Small intestine (tissue), 7 donors: ENCODE measurements at regions not wholly inside any gene's neighbourhood (a gene's known extent, or its start where the extent isn't known, plus 50 kb on each side); places are given as distances from the start of the nearest gene placed in this dataset.

Experiments used
- DNase-seq, 2 donors: peaks; one replicate each; pipeline versions ENCODE4 v3.0.0 to v3.0.0-alpha.2; 2013
- FAIRE-seq: peaks from 2 replicates; lab custom pipeline; 2012; peaks lifted over from hg19 to GRCh38; lab: Jason Lieb, UNC
- H3K27ac ChIP-seq, 3 donors: one replicate each; pipeline ENCODE4 v1.5.1; 2013; ENCODE audit warnings: low read length in 2 of 3, mild to moderate bottlenecking in 2 of 3, control low read depth in 1 of 3, inconsistent platforms in 1 of 3, low read depth in 1 of 3, moderate library complexity in 1 of 3
- H3K27me3 ChIP-seq, 3 donors: one replicate each; pipeline ENCODE4 v1.6.1; 2013; ENCODE audit warnings: low read length in 3 of 3, inconsistent platforms in 1 of 3; ENCODE audit not compliant: control insufficient read depth in 3 of 3, insufficient read depth in 3 of 3
- H3K36me3 ChIP-seq, 3 donors: one replicate each; pipeline ENCODE4 v1.6.1; 2013; ENCODE audit warnings: low read length in 3 of 3, inconsistent platforms in 1 of 3, low read depth in 1 of 3, mild to moderate bottlenecking in 1 of 3, moderate library complexity in 1 of 3; ENCODE audit not compliant: control insufficient read depth in 3 of 3, insufficient read depth in 2 of 3
- H3K4me1 ChIP-seq, 3 donors: one replicate each; pipeline ENCODE4 v1.6.1; 2013; ENCODE audit warnings: low read length in 2 of 3, inconsistent platforms in 1 of 3, low read depth in 1 of 3, mild to moderate bottlenecking in 1 of 3, moderate library complexity in 1 of 3; ENCODE audit not compliant: control insufficient read depth in 3 of 3, insufficient read depth in 2 of 3
- H3K4me3 ChIP-seq, 3 donors: one replicate each; pipeline ENCODE4 v1.5.1; 2013; ENCODE audit warnings: low read length in 3 of 3, control low read depth in 1 of 3, inconsistent platforms in 1 of 3, low read depth in 1 of 3, mild to moderate bottlenecking in 1 of 3, moderate library complexity in 1 of 3
- H3K9me3 ChIP-seq, 2 donors: one replicate each; pipeline ENCODE4 v1.6.1; 2013; ENCODE audit warnings: low read depth in 1 of 2, low read length in 1 of 2; ENCODE audit not compliant: control insufficient read depth in 2 of 2, insufficient read depth in 1 of 2
- WGBS, 3 donors: extraction: QIAGEN DNeasy Blood & Tissue Kit; methylation state at CpG; one replicate each; pipeline ENCODE4 v1.1.7; 2013; 5-methylcytosine and 5-hydroxymethylcytosine counted together
- donor health status: healthy with polysubstance abuse.
- donor health status: control.
- donor health status: control.
- donor health status: Bipolar disorder and iron deficiency.
- donor health status: healthy.

DNA sequence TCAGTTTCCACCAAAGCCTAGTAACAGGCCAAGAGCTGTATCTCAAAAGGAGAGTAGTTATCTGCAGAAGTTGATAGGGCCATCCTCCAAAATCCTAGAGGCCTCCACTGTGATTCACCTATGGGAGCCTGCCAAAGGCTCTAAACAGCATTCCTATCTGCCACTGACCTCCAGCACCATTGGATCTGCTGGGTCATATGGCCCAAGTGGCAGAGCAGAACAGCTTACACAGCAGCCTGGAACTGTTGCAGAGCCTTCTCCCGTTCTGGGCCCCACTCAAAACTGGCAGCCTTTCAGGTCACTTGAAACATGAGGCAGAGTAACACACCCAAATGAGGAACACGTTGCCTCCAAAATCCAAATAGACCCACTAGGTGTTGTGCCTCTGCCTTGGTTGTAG, 345.2 kb upstream of the RND3 start:
- no peak overlapping the region for H3K27ac ChIP-seq
- H3K4me1 ChIP-seq: no peaks in the 10 kb centered on the region
- no peak for DNase-seq
- H3K4me3 ChIP-seq: no peak overlapping the region
- H3K9me3 ChIP-seq: peaks cover 0 to 6% of the 10 kb centered on the region in 2 donors
- H3K36me3 ChIP-seq: no peaks in the 10 kb centered on the region
- 41 to 67% (median 54%) methylated on average over 2 of the region's 2 CpGs for WGBS, 3 donors
- no peaks in the 10 kb centered on the region for H3K27me3 ChIP-seq
- no peak for FAIRE-seq

DNA sequence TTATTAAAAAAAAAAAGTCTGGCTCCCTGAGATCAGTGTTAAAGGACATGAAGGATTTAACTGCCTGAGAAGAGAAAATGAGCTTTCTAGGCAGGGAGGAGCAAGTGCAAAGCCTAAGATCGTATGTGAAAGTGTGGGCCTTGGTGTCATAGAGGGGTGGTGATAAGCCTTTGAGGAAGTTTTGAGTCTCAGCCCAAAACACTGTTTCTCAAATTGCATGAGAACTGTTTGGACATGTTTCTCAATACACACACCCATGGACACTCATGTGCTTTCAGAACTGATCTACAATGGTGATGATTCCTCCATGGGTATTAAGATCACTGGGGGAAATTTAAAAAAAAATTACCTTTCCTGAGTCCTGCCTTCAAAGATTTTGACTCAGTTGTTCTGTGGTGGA, 336.7 kb upstream of the RND3 start:
- FAIRE-seq: no peak
- no peak for DNase-seq
- Histone ChIP-seq H3K27ac (no peak overlapping the region), H3K36me3 (no peaks in the 10 kb centered on the region), H3K4me3 (no peak overlapping the region), H3K9me3 (peaks cover 0 to 5% of the 10 kb centered on the region in 2 donors), H3K4me1 (no peaks in the 10 kb centered on the region), H3K27me3 (no peaks in the 10 kb centered on the region)
- WGBS, 3 donors: 0 to 43% (median 4%) methylated on average over 1 of the region's 1 CpG

DNA sequence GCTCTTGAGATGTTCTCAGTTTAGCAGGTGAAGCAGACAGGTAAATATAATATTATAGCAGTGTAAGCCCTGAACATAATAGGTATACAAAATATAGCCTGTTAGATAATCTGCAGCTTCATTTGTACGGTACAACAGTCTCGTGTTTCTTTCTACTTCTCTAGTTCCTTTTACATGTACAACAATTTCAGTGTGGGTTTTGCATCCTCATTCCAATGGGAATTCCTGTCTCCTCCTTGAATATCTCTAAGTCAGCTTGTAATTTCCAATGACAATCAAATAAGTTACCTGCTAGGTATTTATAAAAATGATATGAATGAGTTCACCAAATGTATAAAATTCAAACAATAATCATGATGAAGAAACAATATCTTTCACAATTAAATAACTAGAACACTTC, 330.0 kb upstream of the RND3 start:
- DNase-seq (no peak), FAIRE-seq (no peak)
- H3K4me1 ChIP-seq: peaks cover 0 to 7% (median 0%) of the 10 kb centered on the region in 3 donors
- H3K4me3 ChIP-seq: no peak overlapping the region
- no peak overlapping the region for H3K27ac ChIP-seq
- H3K36me3 ChIP-seq: no peaks in the 10 kb centered on the region
- WGBS, 3 donors: 62 to 92% (median 79%) methylated on average over 2 of the region's 2 CpGs
- no peaks in the 10 kb centered on the region for H3K9me3 ChIP-seq
- H3K27me3 ChIP-seq: no peaks in the 10 kb centered on the region

DNA sequence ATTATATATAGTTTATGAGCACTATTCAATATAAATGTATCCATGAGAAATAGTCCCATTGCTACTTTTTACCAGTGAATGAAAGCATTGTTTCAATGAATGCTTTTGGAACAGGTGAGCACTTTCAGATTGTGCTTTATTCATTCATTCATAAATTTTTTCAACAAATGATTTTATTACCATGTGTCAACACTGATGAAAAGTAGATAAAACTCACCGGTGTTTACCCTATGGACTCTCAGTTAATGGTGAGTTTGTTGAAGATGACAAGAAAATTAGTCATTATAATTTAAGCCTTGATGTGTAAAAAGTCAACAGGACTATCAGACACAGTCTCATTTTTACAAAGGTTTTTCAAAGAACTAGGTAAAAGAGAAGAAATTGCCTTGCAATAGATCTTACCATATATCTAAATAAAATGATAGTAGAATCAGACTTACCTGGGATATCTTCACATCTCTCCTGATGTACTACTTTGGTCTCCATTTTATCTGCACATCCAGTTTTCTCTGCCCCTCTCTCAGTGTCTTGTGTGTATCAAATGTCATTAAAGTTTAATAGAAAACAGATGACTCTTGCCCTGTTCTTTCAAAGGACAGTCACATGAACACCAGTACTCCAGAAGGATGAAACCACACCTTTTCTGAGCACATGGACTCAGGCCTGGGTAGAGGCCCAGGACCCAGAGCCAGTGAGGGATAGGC, 325.3 kb upstream of the RND3 start:
- Histone ChIP-seq H3K9me3 (no peaks in the 10 kb centered on the region), H3K27me3 (no peaks in the 10 kb centered on the region), H3K4me1 (peaks cover 0 to 13% (median 0%) of the 10 kb centered on the region in 3 donors), H3K27ac (peak overlapping the region in 1 of 3 donors; percentile 58), H3K36me3 (no peaks in the 10 kb centered on the region), H3K4me3 (no peak overlapping the region)
- FAIRE-seq: no peak
- 12 to 64% (median 38%) methylated on average over 1 of the region's 1 CpG for WGBS, 3 donors
- peak; percentile 34 to 37 for DNase-seq

DNA sequence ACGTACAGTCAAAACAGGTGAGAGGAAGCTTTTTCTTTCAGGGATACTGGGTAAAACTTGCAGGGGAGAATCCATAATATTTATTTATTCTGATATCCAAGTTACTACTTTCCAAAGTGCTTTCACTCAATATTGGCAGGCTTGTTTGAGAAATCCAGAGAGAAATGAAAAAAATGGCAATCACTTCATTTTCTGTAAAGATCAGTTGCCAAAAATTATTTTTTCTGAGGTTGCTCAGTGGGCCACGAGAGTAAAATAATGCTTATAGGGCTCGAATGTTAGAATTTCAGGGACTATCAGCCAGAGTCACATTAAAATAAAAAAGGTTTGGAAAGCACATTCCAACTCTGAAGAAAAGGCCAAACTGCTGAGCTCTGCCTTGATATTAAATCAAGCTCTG, 324.6 kb upstream of the RND3 start:
- FAIRE-seq (no peak), DNase-seq (no peak)
- Histone ChIP-seq H3K27ac (no peak overlapping the region), H3K4me3 (no peak overlapping the region), H3K36me3 (no peaks in the 10 kb centered on the region), H3K4me1 (peaks cover 0 to 13% (median 0%) of the 10 kb centered on the region in 3 donors), H3K9me3 (no peaks in the 10 kb centered on the region), H3K27me3 (no peaks in the 10 kb centered on the region)
- WGBS, 3 donors: 28 to 63% (median 48%) methylated on average over 3 of the region's 3 CpGs

DNA sequence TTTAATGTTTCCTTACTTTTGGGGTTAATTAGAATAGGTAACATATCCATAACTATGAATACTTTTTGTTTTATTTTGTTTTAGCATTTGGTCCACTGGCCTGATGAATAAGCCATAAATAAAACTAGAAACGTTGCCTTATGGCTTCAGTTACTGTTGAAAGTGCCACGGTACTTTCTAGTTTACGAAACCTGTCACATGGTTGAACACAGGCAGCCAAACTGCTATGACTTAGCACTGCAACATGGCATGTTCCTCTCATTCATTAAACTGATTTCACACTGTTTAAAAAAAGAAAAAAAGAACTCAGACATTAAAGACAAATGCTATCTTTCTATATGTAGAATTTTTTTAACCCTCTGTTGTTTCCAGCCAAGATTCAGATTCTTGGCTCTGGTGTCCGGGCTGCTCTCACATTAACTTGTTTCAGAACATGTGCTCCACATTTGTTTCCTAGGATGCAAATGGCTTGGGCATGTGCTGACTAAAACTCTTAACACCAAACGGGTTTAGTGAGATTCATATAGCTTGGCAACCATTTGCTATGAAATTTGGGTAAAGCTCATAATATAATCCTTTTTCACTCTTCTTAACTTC, 323.9 kb upstream of the RND3 start:
- 17 to 46% (median 43%) methylated on average over 5 of the region's 5 CpGs for WGBS, 3 donors
- Histone ChIP-seq H3K27me3 (no peaks in the 10 kb centered on the region), H3K36me3 (no peaks in the 10 kb centered on the region), H3K4me1 (peaks cover 0 to 13% (median 0%) of the 10 kb centered on the region in 3 donors), H3K4me3 (no peak overlapping the region), H3K27ac (no peak overlapping the region), H3K9me3 (no peaks in the 10 kb centered on the region)
- FAIRE-seq: no peak
- DNase-seq: peak in 1 of 2 donors; percentile 28

DNA sequence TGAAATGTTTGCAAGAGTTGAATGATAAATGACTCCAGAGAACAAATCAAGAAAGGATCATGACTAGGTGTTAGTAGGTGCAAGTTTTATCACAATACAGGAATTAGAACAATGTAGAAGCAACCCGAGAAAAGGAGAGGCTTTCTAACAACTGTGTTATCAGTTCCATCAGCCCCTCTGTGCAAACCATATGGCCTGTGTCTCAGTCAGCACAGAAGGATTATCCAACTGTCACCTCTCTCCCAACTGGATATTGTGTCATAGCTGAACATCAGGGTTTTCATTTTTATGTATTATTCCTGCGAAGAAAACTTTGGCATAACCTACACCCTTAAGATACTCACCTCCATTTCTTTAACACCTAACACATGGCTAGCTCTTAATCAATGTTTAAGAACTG, 321.6 kb upstream of the RND3 start:
- Histone ChIP-seq H3K9me3 (no peaks in the 10 kb centered on the region), H3K36me3 (no peaks in the 10 kb centered on the region), H3K4me3 (no peak overlapping the region), H3K27ac (no peak overlapping the region), H3K4me1 (peaks cover 0 to 13% (median 0%) of the 10 kb centered on the region in 3 donors), H3K27me3 (no peaks in the 10 kb centered on the region)
- WGBS, 3 donors: 59 to 72% (median 60%) methylated on average over 2 of the region's 2 CpGs
- DNase-seq: no peak
- no peak for FAIRE-seq

DNA sequence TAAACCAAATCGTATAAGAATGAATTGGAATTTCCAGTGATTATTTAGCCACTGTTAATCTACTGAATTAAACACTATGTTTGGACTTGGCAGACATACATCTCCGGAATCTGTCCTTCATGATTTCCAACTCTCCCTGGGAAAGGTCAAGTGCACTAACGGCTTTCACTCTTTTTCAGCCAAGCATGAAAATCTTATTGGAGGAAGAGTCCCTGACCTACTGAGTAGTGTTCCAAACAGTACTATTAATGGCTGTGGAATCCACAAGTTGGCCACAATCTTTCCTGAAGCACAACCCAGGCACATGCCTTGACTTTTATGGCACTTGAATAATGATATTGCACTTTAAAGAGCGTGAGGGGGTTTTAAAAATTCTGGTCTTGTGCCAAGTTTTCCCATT, 318.9 kb upstream of the RND3 start:
- H3K36me3 ChIP-seq: no peaks in the 10 kb centered on the region
- H3K4me3 ChIP-seq: no peak overlapping the region
- H3K27ac ChIP-seq: no peak overlapping the region
- H3K27me3 ChIP-seq: no peaks in the 10 kb centered on the region
- no peak for FAIRE-seq
- H3K4me1 ChIP-seq: no peaks in the 10 kb centered on the region
- DNase-seq: no peak
- no peaks in the 10 kb centered on the region for H3K9me3 ChIP-seq
- 39 to 52% (median 46%) methylated on average over 4 of the region's 4 CpGs for WGBS, 3 donors
